Osteoblast (primary cell): ENCODE measurements at regions not wholly inside any gene's neighbourhood (a gene's known extent, or its start where the extent isn't known, plus 50 kb on each side); places are given as distances from the start of the nearest gene placed in this dataset.

Experiments
- DNase-seq: peaks from one replicate; pipeline ENCODE4 v3.0.0; 2011; ENCODE audit warnings: low spot score, mixed read lengths; ENCODE audit not compliant: insufficient read length; ENCODE audit errors: missing footprints
- H2AFZ ChIP-seq: 2 replicates; pipeline ENCODE4 v1.6.0; 2011; ENCODE audit warnings: mild to moderate bottlenecking, low read length
- H3K27ac ChIP-seq: 2 replicates; pipeline ENCODE4 v1.5.1; 2011; ENCODE audit warnings: mild to moderate bottlenecking, low read depth, low read length, moderate library complexity
- H3K27me3 ChIP-seq: 2 replicates; pipeline ENCODE4 v1.6.0; 2012; ENCODE audit warnings: mild to moderate bottlenecking, control low read depth, inconsistent platforms, low read length, moderate library complexity; ENCODE audit not compliant: insufficient read depth
- H3K36me3 ChIP-seq: 2 replicates; pipeline ENCODE4 v1.5.1; 2011; ENCODE audit warnings: mild to moderate bottlenecking, low read length, control low read depth, moderate library complexity; ENCODE audit not compliant: insufficient read depth
- H3K4me1 ChIP-seq: 2 replicates; pipeline ENCODE4 v1.5.1; 2011; ENCODE audit warnings: mild to moderate bottlenecking, low read length, control low read depth, moderate library complexity; ENCODE audit not compliant: insufficient read depth
- H3K4me2 ChIP-seq: 2 replicates; pipeline ENCODE4 v1.6.0; 2011; ENCODE audit warnings: mild to moderate bottlenecking, low read length; ENCODE audit not compliant: insufficient read depth
- H3K4me3 ChIP-seq: fragments of 200-600 bp; sonication (generic); 3 replicates; pipeline ENCODE4 v1.5.1; 2012; ENCODE audit warnings: mild to moderate bottlenecking, low read length, inconsistent platforms; ENCODE audit not compliant: insufficient read depth
- H3K79me2 ChIP-seq: 2 replicates; pipeline ENCODE4 v1.6.0; 2012; ENCODE audit warnings: mild to moderate bottlenecking, low read length, control low read depth, inconsistent platforms; ENCODE audit not compliant: insufficient read depth
- H3K9me3 ChIP-seq: 2 replicates; pipeline ENCODE4 v1.5.1; 2011; ENCODE audit warnings: low read depth, low read length, control low read depth
- H4K20me1 ChIP-seq: 2 replicates; pipeline ENCODE4 v1.6.0; 2012; ENCODE audit warnings: mild to moderate bottlenecking, low read length, control low read depth; ENCODE audit not compliant: insufficient read depth
- CTCF ChIP-seq: IDR thresholded peaks from 2 replicates; pipeline ENCODE4 v1.5.1; 2011; ENCODE audit warnings: mild to moderate bottlenecking, low read depth, low read length, moderate library complexity; ENCODE audit errors: extremely low read depth

- Histone ChIP-seq H2AFZ (no peak overlapping the region), H3K4me3 (no peak overlapping the region), H3K4me2 (no peak overlapping the region), H3K27me3 (no peaks in the 10 kb centered on the region), H4K20me1 (no peaks in the 10 kb centered on the region), H3K27ac (no peak overlapping the region), H3K9me3 (peaks cover 3% of the 10 kb centered on the region), H3K4me1 (no peaks in the 10 kb centered on the region), H3K79me2 (no peaks in the 10 kb centered on the region), H3K36me3 (no peaks in the 10 kb centered on the region)
- no peak for TF ChIP-seq CTCF
- DNase-seq: no peak
These were observed 406.8 kb downstream of the TCERG1L start for GRCh38 chr10:130904676-130905075.

GRCh38 chr10:130905386-130905785, 406.1 kb downstream of the TCERG1L start:
- Histone ChIP-seq H3K9me3 (peaks cover 3% of the 10 kb centered on the region), H2AFZ (no peak overlapping the region)
- TF ChIP-seq CTCF: no peak

GRCh38 chr10:130905921-130906320, 405.6 kb downstream of the TCERG1L start:
- H3K27ac ChIP-seq: no peak overlapping the region
- no peak overlapping the region for H3K4me2 ChIP-seq
- no peaks in the 10 kb centered on the region for H3K79me2 ChIP-seq
- H3K27me3 ChIP-seq: no peaks in the 10 kb centered on the region
- no peak for DNase-seq
- no peak for TF ChIP-seq CTCF
- H3K4me1 ChIP-seq: no peaks in the 10 kb centered on the region
- no peaks in the 10 kb centered on the region for H3K36me3 ChIP-seq
- no peaks in the 10 kb centered on the region for H4K20me1 ChIP-seq
- H3K4me3 ChIP-seq: no peak overlapping the region
- no peak overlapping the region for H2AFZ ChIP-seq
- H3K9me3 ChIP-seq: peaks cover 3% of the 10 kb centered on the region

More at GRCh38 chr10:130905386-130905785, 406.1 kb downstream of the TCERG1L start:
- DNase-seq: no peak
- Histone ChIP-seq H3K27ac (no peak overlapping the region), H3K4me1 (no peaks in the 10 kb centered on the region), H3K4me3 (no peak overlapping the region), H3K79me2 (no peaks in the 10 kb centered on the region), H3K27me3 (no peaks in the 10 kb centered on the region), H3K4me2 (no peak overlapping the region), H3K36me3 (no peaks in the 10 kb centered on the region), H4K20me1 (no peaks in the 10 kb centered on the region)

- Histone ChIP-seq H3K4me3 (no peak overlapping the region), H2AFZ (no peak overlapping the region), H3K9me3 (peaks cover 3% of the 10 kb centered on the region), H3K4me1 (no peaks in the 10 kb centered on the region), H4K20me1 (no peaks in the 10 kb centered on the region), H3K4me2 (no peak overlapping the region), H3K27me3 (no peaks in the 10 kb centered on the region), H3K79me2 (no peaks in the 10 kb centered on the region), H3K27ac (no peak overlapping the region), H3K36me3 (no peaks in the 10 kb centered on the region)
- DNase-seq: no peak
- no peak for TF ChIP-seq CTCF
These were observed 400.7 kb downstream of the TCERG1L start for GRCh38 chr10:130910848-130911247.
